GM23338 (cell line): ENCODE measurements at regions not wholly inside any gene's neighbourhood (a gene's known extent, or its start where the extent isn't known, plus 50 kb on each side); places are given as distances from the start of the nearest gene placed in this dataset.

Experiments
- CTCF ChIP-seq, 2 experiments: fragments of 200-600 bp in 1 of 2; sonication (generic) in 1 of 2; conservative IDR thresholded peaks; 2 replicates each; pipeline versions ENCODE4 v1.5.1 to v1.6.1; 2016 to 2017; ENCODE audit warnings: antibody characterized with exemption in 2 of 2, low read depth in 2 of 2, mild to moderate bottlenecking in 2 of 2, moderate library complexity in 1 of 2
- EZH2 ChIP-seq: fragments of 200-600 bp; sonication (generic); IDR thresholded peaks from one replicate; pipeline ENCODE4 v1.8.0; 2017; ENCODE audit warnings: antibody characterized with exemption, mild to moderate bottlenecking, low read depth; ENCODE audit not compliant: unreplicated experiment
- POLR2AphosphoS5 ChIP-seq: IDR thresholded peaks from 2 replicates; pipeline ENCODE4 v1.6.1; 2016; ENCODE audit warnings: antibody characterized with exemption, low read depth

- TF ChIP-seq POLR2AphosphoS5 (no peak), CTCF (conservative IDR thresholded peaks at IDR 0.05; ENCODE audit: low read depth in 2 of 2) (no peak), EZH2 (no peak)
Observed at GRCh38 chr4:125952631-125953030, 637.9 kb downstream of the FAT4 start.
